H9 (cell line): ENCODE measurements at regions not wholly inside any gene's neighbourhood (a gene's known extent, or its start where the extent isn't known, plus 50 kb on each side); places are given as distances from the start of the nearest gene placed in this dataset.

Experiments used
- DNase-seq: peaks from one replicate; pipeline ENCODE4 v3.0.0-alpha.2; 2017
- H2AFZ ChIP-seq: one replicate; pipeline ENCODE4 v1.6.1; 2013; ENCODE audit warnings: mild to moderate bottlenecking, low read length, control low read depth, moderate library complexity
- H2AK5ac ChIP-seq: 2 replicates; pipeline ENCODE4 v1.6.1; 2013; ENCODE audit warnings: low read length, control low read depth, mixed read lengths; ENCODE audit not compliant: insufficient read length
- H2BK120ac ChIP-seq: one replicate; pipeline ENCODE4 v1.6.1; 2013; ENCODE audit warnings: low read depth, mild to moderate bottlenecking, low read length, control low read depth, inconsistent platforms; ENCODE audit not compliant: poor library complexity, severe bottlenecking
- H2BK12ac ChIP-seq: 2 replicates; pipeline ENCODE4 v1.6.1; 2013; ENCODE audit warnings: low read length, control low read depth, mixed read lengths, low read depth; ENCODE audit not compliant: insufficient read length
- H2BK15ac ChIP-seq: 2 replicates; pipeline ENCODE4 v1.6.1; 2013; ENCODE audit warnings: low read depth, low read length, control low read depth
- H2BK20ac ChIP-seq: one replicate; pipeline ENCODE4 v1.6.1; 2013; ENCODE audit warnings: low read depth, mild to moderate bottlenecking, low read length, control low read depth, inconsistent platforms; ENCODE audit not compliant: poor library complexity, severe bottlenecking
- H2BK5ac ChIP-seq: 2 replicates; pipeline ENCODE4 v1.6.1; 2013; ENCODE audit warnings: low read length, control low read depth, mixed read lengths; ENCODE audit not compliant: insufficient read length
- H3K14ac ChIP-seq: 2 replicates; pipeline ENCODE4 v1.6.1; 2013; ENCODE audit warnings: low read length, control low read depth; ENCODE audit not compliant: insufficient read depth
- H3K18ac ChIP-seq: 2 replicates; pipeline ENCODE4 v1.6.1; 2013; ENCODE audit warnings: low read depth, mild to moderate bottlenecking, mixed read lengths, low read length, control low read depth; ENCODE audit not compliant: insufficient read length
- H3K23ac ChIP-seq: 2 replicates; pipeline ENCODE4 v1.6.1; 2013; ENCODE audit warnings: low read length, control low read depth, mixed read lengths, low read depth; ENCODE audit not compliant: insufficient read length
- H3K23me2 ChIP-seq: 2 replicates; pipeline ENCODE4 v1.6.1; 2013; ENCODE audit warnings: low read depth, mild to moderate bottlenecking, mixed read lengths, low read length, control low read depth; ENCODE audit not compliant: insufficient read length, poor library complexity, severe bottlenecking
- H3K27ac ChIP-seq: 2 replicates; pipeline ENCODE4 v1.5.1; 2013; ENCODE audit warnings: low read length, control low read depth, mixed read lengths, low read depth; ENCODE audit not compliant: insufficient read length
- H3K27me3 ChIP-seq: 2 replicates; pipeline ENCODE4 v1.6.1; 2013; ENCODE audit warnings: low read length, control low read depth, inconsistent platforms; ENCODE audit not compliant: insufficient read depth
- H3K4ac ChIP-seq: 2 replicates; pipeline ENCODE4 v1.6.1; 2013; ENCODE audit warnings: low read depth, mild to moderate bottlenecking, control low read depth, inconsistent platforms, low read length, moderate library complexity
- H3K4me1 ChIP-seq: 2 replicates; pipeline ENCODE4 v1.6.1; 2013; ENCODE audit warnings: low read length, control low read depth, inconsistent platforms; ENCODE audit not compliant: insufficient read depth
- H3K4me2 ChIP-seq: 2 replicates; pipeline ENCODE4 v1.6.1; 2013; ENCODE audit warnings: low read length, control low read depth, mixed read lengths; ENCODE audit not compliant: insufficient read length, insufficient read depth
- H3K56ac ChIP-seq: 2 replicates; pipeline ENCODE4 v1.6.1; 2013; ENCODE audit warnings: low read depth, mild to moderate bottlenecking, mixed read lengths, low read length, control low read depth; ENCODE audit not compliant: insufficient read length
- H3K79me1 ChIP-seq: 2 replicates; pipeline ENCODE4 v1.6.1; 2013; ENCODE audit warnings: low read depth, mild to moderate bottlenecking, moderate library complexity, low read length, control low read depth, inconsistent platforms; ENCODE audit not compliant: insufficient read depth, poor library complexity, severe bottlenecking
- H3K79me2 ChIP-seq: 2 replicates; pipeline ENCODE4 v1.6.1; 2013; ENCODE audit warnings: low read length, control low read depth, inconsistent platforms; ENCODE audit not compliant: insufficient read depth
- H3K9ac ChIP-seq: 2 replicates; pipeline ENCODE4 v1.6.1; 2013; ENCODE audit warnings: low read length, control low read depth, mixed read lengths; ENCODE audit not compliant: insufficient read length; ENCODE audit errors: extremely low read depth
- H3K9me3 ChIP-seq: one replicate; pipeline ENCODE4 v1.6.1; 2013; ENCODE audit warnings: low read depth, low read length, inconsistent platforms; ENCODE audit not compliant: control insufficient read depth
- H3T11ph ChIP-seq: one replicate; pipeline ENCODE4 v1.6.1; 2013; ENCODE audit warnings: mild to moderate bottlenecking, low read length, control low read depth, inconsistent platforms
- H4K20me1 ChIP-seq: one replicate; pipeline ENCODE4 v1.6.1; 2013; ENCODE audit not compliant: control insufficient read depth, insufficient read length, insufficient read depth
- H4K5ac ChIP-seq: 2 replicates; pipeline ENCODE4 v1.6.1; 2013; ENCODE audit warnings: low read depth, mild to moderate bottlenecking, mixed read lengths, low read length, control low read depth; ENCODE audit not compliant: insufficient read length
- H4K8ac ChIP-seq: replicated peaks from 2 replicates; pipeline ENCODE4 v1.6.1; 2013; ENCODE audit warnings: low read length, control low read depth, mixed read lengths, low read depth; ENCODE audit not compliant: insufficient read length
- H4K91ac ChIP-seq: 2 replicates; pipeline ENCODE4 v1.6.1; 2013; ENCODE audit warnings: low read depth, mild to moderate bottlenecking, moderate library complexity, mixed read lengths, low read length, control low read depth; ENCODE audit not compliant: insufficient read length
- H3K27ac Mint-ChIP-seq, 3 experiments: 2 replicates in 2 of 3; 3 replicates in 1 of 3; pipeline ENCODE4 v1.8.0; 2020 to 2021; ENCODE audit warnings: mixed read lengths in 3 of 3, mild to moderate bottlenecking in 1 of 3, moderate library complexity in 1 of 3
- H3K27me3 Mint-ChIP-seq: 2 replicates; pipeline ENCODE4 v1.8.0; 2021; ENCODE audit warnings: low read depth, mild to moderate bottlenecking, moderate library complexity, mixed read lengths
- H3K36me3 Mint-ChIP-seq, 3 experiments: 2 replicates in 2 of 3; 3 replicates in 1 of 3; pipeline ENCODE4 v1.8.0; 2020 to 2021; ENCODE audit warnings: low read depth in 3 of 3, mixed read lengths in 3 of 3; ENCODE audit not compliant: insufficient read depth in 1 of 3
- H3K4me1 Mint-ChIP-seq, 2 experiments: 2 replicates each; pipeline ENCODE4 v1.8.0; 2020; ENCODE audit warnings: mixed read lengths in 2 of 2
- H3K4me3 Mint-ChIP-seq, 2 experiments: 2 replicates in 1 of 2; 3 replicates in 1 of 2; pipeline ENCODE4 v1.8.0; 2020 to 2021; ENCODE audit warnings: mild to moderate bottlenecking in 2 of 2, mixed read lengths in 2 of 2, moderate library complexity in 1 of 2
- H3K9me3 Mint-ChIP-seq, 2 experiments: 2 replicates in 1 of 2; 3 replicates in 1 of 2; pipeline ENCODE4 v1.8.0; 2020; ENCODE audit warnings: mild to moderate bottlenecking in 2 of 2, mixed read lengths in 2 of 2, moderate library complexity in 1 of 2
- CTCF ChIP-seq: fragments of 200-600 bp; sonication (generic); conservative IDR thresholded peaks from 3 replicates; pipeline ENCODE4 v1.8.0; 2021; ENCODE audit warnings: antibody characterized with exemption, mild to moderate bottlenecking
- WGBS: extraction: QIAGEN DNeasy Blood & Tissue Kit; methylation state at CpG from one replicate; pipeline ENCODE4 v1.1.7; 2013; ENCODE audit warnings: missing lambda C conversion rate, low lambda C conversion rate, mixed read lengths; ENCODE audit not compliant: insufficient read length; ENCODE audit errors: extremely low coverage; 5-methylcytosine and 5-hydroxymethylcytosine counted together

GRCh38 chr16:82293671-82294070 is 123.6 kb upstream of the MPHOSPH6 start:
- H4K5ac ChIP-seq = no peak overlapping the region
- H3K79me2 ChIP-seq = no peaks in the 10 kb centered on the region
- H3K23ac ChIP-seq = no peak overlapping the region
- no peak overlapping the region for H4K8ac ChIP-seq
- no peak overlapping the region for H2BK120ac ChIP-seq
- no peaks in the 10 kb centered on the region for H3K9me3 Mint-ChIP-seq
- H4K20me1 ChIP-seq = no peaks in the 10 kb centered on the region
- H3K4me1 Mint-ChIP-seq = peaks cover 4 to 5% of the 10 kb centered on the region in 2 experiments; a peak in 3 of 4 replicates
- no peaks in the 10 kb centered on the region for H3K23me2 ChIP-seq
- H2AFZ ChIP-seq = no peak overlapping the region
- H3K36me3 Mint-ChIP-seq = no peaks in the 10 kb centered on the region; a peak in 1 of 7 replicates
- no peak overlapping the region for H3K27ac Mint-ChIP-seq
- no peak for TF ChIP-seq CTCF
- H3K4me1 ChIP-seq = no peaks in the 10 kb centered on the region
- no peak overlapping the region for H3K14ac ChIP-seq
- no peak overlapping the region for H2AK5ac ChIP-seq
- peaks cover 11% of the 10 kb centered on the region for H3K27me3 Mint-ChIP-seq
- H3T11ph ChIP-seq = no peak overlapping the region
- no peak overlapping the region for H3K56ac ChIP-seq
- H2BK15ac ChIP-seq = no peak overlapping the region
- no peak overlapping the region for H3K18ac ChIP-seq
- H3K9me3 ChIP-seq = no peaks in the 10 kb centered on the region
- H3K9ac ChIP-seq = no peak overlapping the region
- WGBS = no CpG with 5 or more reads among the region's 2 CpGs
- no peak overlapping the region for H2BK5ac ChIP-seq
- no peak overlapping the region for H3K27ac ChIP-seq
- no peak overlapping the region for H4K91ac ChIP-seq
- H3K4ac ChIP-seq = no peak overlapping the region
- no peak overlapping the region for H3K4me3 Mint-ChIP-seq
- no peak for DNase-seq
- no peak overlapping the region for H3K4me2 ChIP-seq
- no peak overlapping the region for H2BK12ac ChIP-seq
- no peaks in the 10 kb centered on the region for H3K27me3 ChIP-seq
- no peaks in the 10 kb centered on the region for H3K79me1 ChIP-seq
- H2BK20ac ChIP-seq = no peak overlapping the region
